ENCODE measurements at regions not wholly inside any gene's neighbourhood (a gene's known extent, or its start where the extent isn't known, plus 50 kb on each side); places are given as distances from the start of the nearest gene placed in this dataset.

DNA sequence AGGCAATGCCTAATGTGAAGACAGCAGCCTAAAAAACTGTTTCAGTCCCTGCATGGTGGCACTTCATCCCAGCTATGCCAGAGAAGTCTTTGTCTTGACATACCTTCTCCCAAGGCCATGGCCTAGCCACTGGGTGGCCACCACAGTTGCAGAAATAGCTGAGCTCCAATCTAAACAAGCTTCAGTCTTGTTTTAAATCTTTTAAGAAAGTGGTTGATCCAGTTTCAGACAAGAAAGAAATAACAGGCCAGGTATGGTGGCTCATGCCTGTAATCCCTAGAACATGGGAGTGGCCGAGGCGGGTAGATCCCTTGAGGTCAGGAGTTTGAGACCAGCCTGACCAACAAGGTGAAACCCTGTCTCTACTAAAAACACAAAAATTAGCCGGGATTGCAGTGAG, 600.0 kb upstream of the PLXNA2 start:
- no peaks in the 10 kb centered on the region for H3K36me3 Mint-ChIP-seq
- H3K4me3 Mint-ChIP-seq: no peak overlapping the region
- no peaks in the 10 kb centered on the region for H3K4me1 Mint-ChIP-seq
- DNase-seq (ENCODE audit: low spot score in 2 of 2): no peak
- no peak for ATAC-seq
- no peak overlapping the region for H3K27ac Mint-ChIP-seq
- H3K9me3 Mint-ChIP-seq: peaks cover 3% of the 10 kb centered on the region

DNA sequence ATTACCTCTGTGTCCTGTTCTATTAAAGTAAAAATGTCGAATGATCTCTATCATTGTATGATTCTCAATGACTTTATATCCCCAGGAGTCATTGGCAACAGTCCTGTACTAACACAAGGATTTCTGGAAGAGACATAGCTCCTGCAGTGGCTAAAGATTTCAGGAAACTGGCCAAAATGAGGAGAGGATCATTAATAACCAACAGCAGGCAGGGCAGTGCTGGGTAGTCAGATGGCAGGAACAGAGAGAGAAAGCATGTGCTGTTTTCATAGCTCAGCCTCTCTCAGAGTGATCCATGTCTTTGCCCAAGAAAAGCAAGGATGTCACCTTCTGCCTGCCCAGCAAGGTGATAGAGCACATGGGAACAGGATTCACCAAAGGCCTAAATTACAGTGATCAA, 604.7 kb upstream of the PLXNA2 start:
- H3K4me1 Mint-ChIP-seq: no peaks in the 10 kb centered on the region
- ATAC-seq (no peak), DNase-seq (ENCODE audit: low spot score in 2 of 2) (no peak)
- no peak overlapping the region for H3K27ac Mint-ChIP-seq
- H3K9me3 Mint-ChIP-seq: peaks cover 3% of the 10 kb centered on the region
- no peak overlapping the region for H3K4me3 Mint-ChIP-seq
- H3K36me3 Mint-ChIP-seq: no peaks in the 10 kb centered on the region

DNA sequence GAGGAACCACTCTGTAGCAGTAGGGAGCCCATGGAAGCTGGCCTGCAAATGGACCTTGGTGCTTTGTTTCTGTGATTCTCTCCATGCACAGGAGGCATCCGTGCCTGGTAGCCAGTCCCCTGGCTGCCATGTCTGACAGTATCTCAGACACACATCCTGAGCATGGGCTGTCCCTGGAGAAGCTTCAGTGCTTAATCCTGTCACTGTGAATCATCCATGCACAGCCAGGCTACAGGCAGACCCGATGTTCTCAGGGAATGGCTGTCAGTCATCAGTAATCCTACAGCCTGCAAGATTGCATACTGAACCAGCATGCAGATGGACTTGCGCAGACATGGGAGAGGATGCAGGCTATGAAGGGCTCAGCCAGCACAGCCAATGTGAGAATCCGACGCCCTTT, 606.3 kb upstream of the PLXNA2 start:
- no peak for DNase-seq (ENCODE audit: low spot score in 2 of 2)
- peak; percentile 25 for ATAC-seq
- H3K4me1 Mint-ChIP-seq: no peaks in the 10 kb centered on the region
- no peak overlapping the region for H3K27ac Mint-ChIP-seq
- no peak overlapping the region for H3K4me3 Mint-ChIP-seq
- no peaks in the 10 kb centered on the region for H3K36me3 Mint-ChIP-seq
- no peaks in the 10 kb centered on the region for H3K9me3 Mint-ChIP-seq

DNA sequence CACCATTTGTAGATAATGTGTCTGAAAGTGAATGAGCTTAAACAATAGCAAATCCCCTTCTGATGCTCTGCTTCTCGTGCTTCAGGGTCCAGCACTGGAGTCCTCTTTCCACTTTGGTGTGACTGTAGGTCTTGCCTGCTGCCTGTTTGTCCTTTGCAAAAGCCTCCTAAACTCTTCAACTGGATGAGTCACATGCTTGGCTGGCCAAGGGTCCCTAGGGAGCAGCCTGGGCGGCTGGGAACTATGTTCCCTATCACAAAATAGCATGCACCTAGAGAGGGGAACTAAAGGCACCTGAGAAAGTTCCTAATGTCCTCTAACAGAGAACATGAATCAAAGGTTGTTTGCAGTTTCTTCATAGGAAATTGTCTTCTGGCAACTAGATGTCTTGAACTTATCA, 607.2 kb upstream of the PLXNA2 start:
- no peaks in the 10 kb centered on the region for H3K4me1 Mint-ChIP-seq
- no peak for ATAC-seq
- H3K36me3 Mint-ChIP-seq: no peaks in the 10 kb centered on the region
- H3K27ac Mint-ChIP-seq: no peak overlapping the region
- H3K4me3 Mint-ChIP-seq: no peak overlapping the region
- DNase-seq (ENCODE audit: low spot score in 2 of 2): no peak
- no peaks in the 10 kb centered on the region for H3K9me3 Mint-ChIP-seq

DNA sequence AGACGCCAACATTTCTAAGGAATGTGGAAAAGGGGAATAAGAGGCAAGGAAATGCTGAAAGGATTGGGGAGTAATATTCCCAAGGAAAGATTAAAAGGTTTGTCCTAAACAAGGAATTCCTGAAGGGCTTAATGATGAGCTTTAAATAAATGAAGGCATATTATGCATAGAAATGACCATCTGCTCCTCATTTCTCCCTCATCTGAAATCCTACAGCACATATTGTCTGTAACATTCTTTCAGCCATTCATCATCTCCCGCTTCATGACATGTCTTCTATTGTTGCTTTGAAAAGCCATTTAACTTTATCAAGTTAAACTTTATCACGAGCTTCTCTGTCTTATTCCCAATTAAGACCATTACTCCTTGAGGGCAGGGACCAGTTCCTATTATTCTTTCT, 608.7 kb upstream of the PLXNA2 start:
- H3K27ac Mint-ChIP-seq: no peak overlapping the region
- H3K4me1 Mint-ChIP-seq: no peaks in the 10 kb centered on the region
- H3K4me3 Mint-ChIP-seq: no peak overlapping the region
- no peak for DNase-seq (ENCODE audit: low spot score in 2 of 2)
- no peak for ATAC-seq
- H3K36me3 Mint-ChIP-seq: no peaks in the 10 kb centered on the region
- no peaks in the 10 kb centered on the region for H3K9me3 Mint-ChIP-seq

DNA sequence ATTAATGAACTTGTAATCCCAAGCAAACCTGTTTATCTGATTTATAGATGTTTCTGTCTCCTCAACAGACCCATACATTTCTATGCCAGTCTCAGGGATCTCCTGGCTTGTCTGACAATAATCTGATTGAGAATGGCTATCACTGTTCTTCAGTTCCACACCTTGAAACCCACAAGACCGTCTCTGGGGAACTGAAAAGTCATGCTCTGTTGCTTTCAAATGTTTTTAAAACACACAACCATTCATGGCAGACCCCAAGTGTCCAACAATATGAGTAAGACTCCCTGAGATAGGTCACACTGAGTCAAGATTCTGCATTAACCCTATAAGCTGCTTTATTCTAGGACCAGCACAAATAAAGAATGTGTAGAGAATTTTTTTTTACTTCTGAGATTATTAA, 611.2 kb upstream of the PLXNA2 start:
- ATAC-seq: no peak
- Mint-ChIP-seq H3K36me3 (no peaks in the 10 kb centered on the region), H3K4me3 (no peak overlapping the region)

DNA sequence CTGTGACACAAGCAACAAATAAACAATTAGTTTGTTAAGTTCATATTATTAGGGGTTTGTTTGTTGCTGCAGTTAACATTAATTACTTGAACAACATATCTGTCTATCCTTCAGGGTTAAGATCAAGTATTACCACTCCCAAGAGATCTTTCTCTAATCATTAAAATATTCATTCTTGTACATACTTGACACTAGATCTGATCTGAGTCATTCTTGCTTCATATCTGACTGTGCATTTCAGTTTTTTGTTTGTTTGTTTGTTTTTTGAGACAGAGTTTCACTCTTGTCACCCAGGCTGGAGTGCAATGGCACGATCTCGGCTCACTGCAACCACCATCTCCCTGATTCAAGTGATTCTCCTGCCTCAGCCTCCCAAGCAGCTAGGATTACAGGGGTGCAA, 613.3 kb upstream of the PLXNA2 start:
- ATAC-seq: no peak
- Mint-ChIP-seq H3K4me1 (no peaks in the 10 kb centered on the region), H3K4me3 (no peak overlapping the region), H3K27ac (no peak overlapping the region), H3K9me3 (no peaks in the 10 kb centered on the region), H3K36me3 (no peaks in the 10 kb centered on the region)
- no peak for DNase-seq (ENCODE audit: low spot score in 2 of 2)

More for the DNA sequence above, 611.2 kb upstream of the PLXNA2 start:
- Mint-ChIP-seq H3K9me3 (no peaks in the 10 kb centered on the region), H3K27ac (no peak overlapping the region), H3K4me1 (no peaks in the 10 kb centered on the region)
- DNase-seq (ENCODE audit: low spot score in 2 of 2): no peak

DNA sequence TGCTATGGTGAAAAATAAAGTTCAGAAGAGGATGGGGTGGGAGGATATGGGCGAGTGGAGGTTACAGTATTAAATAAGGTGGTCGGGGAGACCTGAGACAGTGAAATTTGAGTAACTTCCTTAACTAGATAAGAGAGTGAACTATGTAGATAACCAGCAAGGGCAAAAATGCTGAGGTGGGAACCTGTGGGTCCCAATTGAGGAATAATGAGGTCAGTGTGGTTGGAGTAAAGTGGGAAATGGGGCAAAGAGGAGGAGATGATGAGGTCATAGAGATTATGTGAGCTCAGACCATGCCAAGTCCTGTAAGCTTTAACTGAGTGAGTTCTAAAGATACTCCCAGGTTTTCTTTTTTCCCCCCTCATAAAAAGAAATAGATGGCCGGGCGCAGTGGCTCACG, 614.6 kb upstream of the PLXNA2 start:
- ATAC-seq (no peak), DNase-seq (ENCODE audit: low spot score in 2 of 2) (no peak)
- H3K36me3 Mint-ChIP-seq: no peaks in the 10 kb centered on the region
- no peak overlapping the region for H3K4me3 Mint-ChIP-seq
- no peaks in the 10 kb centered on the region for H3K4me1 Mint-ChIP-seq
- no peak overlapping the region for H3K27ac Mint-ChIP-seq
- H3K9me3 Mint-ChIP-seq: no peaks in the 10 kb centered on the region

DNA sequence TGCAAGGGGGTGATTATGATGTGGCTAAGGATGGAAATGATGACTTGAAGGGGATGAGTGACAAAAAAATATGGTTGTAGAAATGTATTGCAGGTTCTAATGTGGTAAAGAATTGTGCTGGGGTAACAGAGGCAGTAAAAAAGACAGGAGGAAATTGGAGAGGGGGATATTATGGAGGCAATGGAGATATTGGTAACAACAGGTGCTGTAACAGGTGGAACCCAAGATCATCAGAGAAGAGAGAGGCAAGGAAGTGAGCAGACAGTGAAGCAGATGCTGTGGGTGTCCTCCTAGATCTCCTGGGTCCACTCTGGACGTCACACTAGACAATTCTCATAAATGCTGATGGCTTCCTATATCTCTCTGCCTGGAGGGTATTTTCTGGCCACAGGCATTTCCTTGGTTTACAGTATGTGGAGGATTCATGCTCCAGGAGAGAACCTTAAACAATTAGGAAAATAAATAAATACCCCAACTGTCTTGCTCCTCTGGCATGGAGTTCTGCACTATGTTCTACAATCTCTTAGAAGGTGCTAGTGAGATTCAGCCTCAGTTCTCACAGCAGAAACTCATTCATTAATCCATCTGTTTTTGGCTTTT, 620.3 kb upstream of the PLXNA2 start:
- peaks cover 3% of the 10 kb centered on the region for H3K9me3 Mint-ChIP-seq
- DNase-seq (ENCODE audit: low spot score in 2 of 2): no peak
- ATAC-seq: no peak
- no peaks in the 10 kb centered on the region for H3K36me3 Mint-ChIP-seq
- no peak overlapping the region for H3K27ac Mint-ChIP-seq
- H3K4me1 Mint-ChIP-seq: no peaks in the 10 kb centered on the region
- H3K4me3 Mint-ChIP-seq: no peak overlapping the region

DNA sequence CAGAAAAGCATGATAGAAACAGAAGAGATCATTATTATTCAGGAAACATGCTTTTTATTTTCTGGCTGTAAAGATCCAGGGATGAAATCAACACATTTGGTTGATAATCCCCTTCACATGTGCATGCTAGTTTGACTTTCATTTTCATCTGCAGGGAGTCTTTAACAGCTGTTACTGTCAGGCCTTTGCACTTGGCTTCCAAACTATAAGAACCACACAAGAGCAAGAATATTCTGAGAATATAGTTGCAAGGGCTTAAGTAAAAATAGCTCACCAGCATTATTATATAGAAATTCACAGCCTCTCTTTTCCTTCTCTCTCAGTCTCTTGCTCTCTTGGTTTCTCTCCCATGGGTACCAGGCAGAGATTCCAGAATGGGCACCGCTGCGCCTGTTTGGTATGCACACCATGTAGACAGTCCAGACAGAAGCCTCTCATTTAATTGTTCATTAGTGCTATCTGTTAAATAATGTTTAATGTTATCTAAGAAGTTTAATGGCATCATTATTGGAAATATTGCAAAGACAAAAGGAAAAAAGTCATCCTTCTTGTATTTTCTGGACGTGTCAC, 622.3 kb upstream of the PLXNA2 start:
- H3K4me1 Mint-ChIP-seq: no peaks in the 10 kb centered on the region
- no peak for DNase-seq (ENCODE audit: low spot score in 2 of 2)
- H3K36me3 Mint-ChIP-seq: no peaks in the 10 kb centered on the region

DNA sequence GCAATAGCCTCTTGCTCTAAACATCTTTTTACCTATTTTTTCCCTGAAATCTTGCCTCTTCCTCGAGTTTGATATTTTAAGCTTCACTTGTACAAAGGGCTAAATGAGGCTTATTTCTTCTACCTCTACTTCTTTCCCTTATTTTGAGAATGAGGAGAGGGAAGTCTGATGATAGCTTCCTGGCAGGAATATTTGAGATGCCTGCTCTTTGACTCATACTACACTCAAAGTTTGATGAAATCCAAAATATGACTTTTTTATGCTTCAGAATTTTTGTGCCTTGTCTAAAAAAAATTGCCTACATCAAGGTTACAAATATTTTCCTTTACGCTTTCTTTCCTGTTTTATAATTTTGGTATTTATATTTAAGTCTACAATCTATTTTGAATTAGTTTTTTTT, 624.4 kb upstream of the PLXNA2 start:
- H3K27ac Mint-ChIP-seq: no peak overlapping the region
- H3K4me1 Mint-ChIP-seq: no peaks in the 10 kb centered on the region
- DNase-seq (ENCODE audit: low spot score in 2 of 2) (no peak), ATAC-seq (no peak)
- peaks cover 3% of the 10 kb centered on the region for H3K9me3 Mint-ChIP-seq
- H3K4me3 Mint-ChIP-seq: no peak overlapping the region
- no peaks in the 10 kb centered on the region for H3K36me3 Mint-ChIP-seq

More for the DNA sequence above, 622.3 kb upstream of the PLXNA2 start:
- Mint-ChIP-seq H3K4me3 (no peak overlapping the region), H3K9me3 (peaks cover 3% of the 10 kb centered on the region), H3K27ac (no peak overlapping the region)
- no peak for ATAC-seq

DNA sequence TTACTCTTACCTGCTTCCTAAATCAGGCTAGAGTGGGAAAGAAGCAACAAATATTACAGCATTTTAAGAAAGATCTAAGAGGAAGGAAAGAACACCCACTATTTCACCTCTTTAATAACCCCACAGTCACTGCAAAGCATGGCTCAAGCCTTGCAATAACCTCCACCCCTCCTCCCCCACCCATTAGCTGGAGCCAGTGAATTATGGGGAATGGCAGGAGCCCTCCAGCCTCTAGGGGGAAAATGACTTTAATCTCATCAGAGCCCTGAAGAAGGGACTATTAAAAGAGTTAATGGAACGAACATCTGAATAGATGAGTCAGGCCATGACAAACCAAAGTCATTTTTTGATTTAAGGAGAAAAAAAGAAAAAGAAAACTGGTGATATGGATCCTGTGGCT, 630.7 kb upstream of the PLXNA2 start:
- Mint-ChIP-seq H3K4me3 (no peak overlapping the region), H3K27ac (no peak overlapping the region), H3K36me3 (no peaks in the 10 kb centered on the region), H3K4me1 (no peaks in the 10 kb centered on the region), H3K9me3 (peaks cover 5% of the 10 kb centered on the region)
- DNase-seq (ENCODE audit: low spot score in 2 of 2) (no peak), ATAC-seq (no peak)

DNA sequence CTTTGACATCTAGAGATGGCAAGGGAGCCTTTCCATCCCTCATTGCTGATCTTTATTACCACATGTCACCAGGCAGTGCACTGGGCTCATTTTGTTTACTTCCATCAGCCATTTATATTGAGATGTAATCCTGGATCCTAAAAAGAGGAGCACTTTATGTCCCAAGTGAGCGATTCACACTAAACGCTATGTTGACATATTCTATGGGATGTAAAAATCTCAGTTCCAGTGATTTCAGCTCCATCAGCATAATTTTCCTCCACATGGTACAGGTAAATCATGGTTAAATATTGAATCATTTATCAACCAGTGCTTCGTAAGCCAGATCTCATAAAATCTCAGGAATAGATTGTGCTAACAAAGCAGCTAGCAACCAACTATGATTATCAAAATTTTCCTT, 634.8 kb upstream of the PLXNA2 start:
- Mint-ChIP-seq H3K4me1 (no peaks in the 10 kb centered on the region), H3K9me3 (peaks cover 5% of the 10 kb centered on the region), H3K36me3 (no peaks in the 10 kb centered on the region), H3K4me3 (no peak overlapping the region), H3K27ac (no peak overlapping the region)
- ATAC-seq (no peak), DNase-seq (ENCODE audit: low spot score in 2 of 2) (no peak)

DNA sequence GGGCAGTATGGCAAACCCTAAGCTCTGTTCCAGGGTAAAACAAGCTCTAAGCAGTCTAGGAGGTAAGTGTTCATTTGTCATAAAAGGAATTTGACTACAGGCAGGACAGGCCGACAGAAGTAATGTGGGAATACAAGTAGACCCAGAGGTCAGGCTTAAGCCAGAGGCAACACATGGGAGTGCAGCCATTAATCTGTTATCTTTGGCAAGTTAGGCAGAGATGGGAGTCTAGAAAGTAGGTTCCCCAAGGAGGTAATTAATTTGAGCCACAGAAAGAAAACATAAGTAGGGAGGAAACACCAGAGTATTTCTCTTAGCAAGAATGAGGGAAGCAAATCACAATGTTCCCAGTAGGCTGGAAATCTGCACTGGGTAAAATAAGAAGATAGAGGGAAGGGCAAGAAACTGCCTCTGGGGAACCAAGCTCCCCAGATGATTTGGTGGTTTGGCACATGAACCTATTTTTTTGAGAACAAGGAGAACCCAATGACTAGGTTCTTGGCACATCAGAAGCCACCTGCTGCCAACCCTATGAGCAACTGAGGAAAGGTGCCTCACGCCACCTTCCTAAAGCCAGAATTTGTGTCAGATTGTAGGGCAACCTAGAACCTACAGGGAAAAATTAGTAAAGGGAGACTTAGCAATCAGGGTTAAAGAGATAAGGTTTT, 636.4 kb upstream of the PLXNA2 start:
- no peaks in the 10 kb centered on the region for H3K36me3 Mint-ChIP-seq
- no peak overlapping the region for H3K27ac Mint-ChIP-seq
- no peaks in the 10 kb centered on the region for H3K4me1 Mint-ChIP-seq
- H3K9me3 Mint-ChIP-seq: peaks cover 3% of the 10 kb centered on the region
- DNase-seq (ENCODE audit: low spot score in 2 of 2) (no peak), ATAC-seq (no peak)
- H3K4me3 Mint-ChIP-seq: no peak overlapping the region

DNA sequence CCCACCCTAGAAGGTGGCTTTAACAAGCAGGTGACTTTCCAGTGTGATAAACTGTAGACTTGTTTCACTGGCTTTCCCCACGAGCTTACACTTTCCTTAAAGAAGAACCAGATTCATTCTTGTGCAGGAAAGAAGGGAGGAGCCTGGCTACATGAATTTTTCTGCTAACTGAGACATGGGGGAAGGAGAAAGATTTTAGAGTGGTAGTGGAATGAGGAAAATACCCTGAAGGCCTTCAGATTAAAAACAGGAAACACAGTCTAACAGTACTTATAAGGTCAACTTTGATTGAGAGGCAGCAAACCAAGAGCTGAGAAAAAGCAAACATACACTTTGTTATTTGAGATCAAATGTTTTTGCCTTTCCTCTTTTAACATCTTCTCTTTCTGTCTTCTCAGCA, 640.9 kb upstream of the PLXNA2 start:
- no peaks in the 10 kb centered on the region for H3K4me1 Mint-ChIP-seq
- H3K27ac Mint-ChIP-seq: no peak overlapping the region
- no peaks in the 10 kb centered on the region for H3K36me3 Mint-ChIP-seq
- H3K9me3 Mint-ChIP-seq: peaks cover 7% of the 10 kb centered on the region
- DNase-seq (ENCODE audit: low spot score in 2 of 2) (no peak), ATAC-seq (no peak)
- no peak overlapping the region for H3K4me3 Mint-ChIP-seq

DNA sequence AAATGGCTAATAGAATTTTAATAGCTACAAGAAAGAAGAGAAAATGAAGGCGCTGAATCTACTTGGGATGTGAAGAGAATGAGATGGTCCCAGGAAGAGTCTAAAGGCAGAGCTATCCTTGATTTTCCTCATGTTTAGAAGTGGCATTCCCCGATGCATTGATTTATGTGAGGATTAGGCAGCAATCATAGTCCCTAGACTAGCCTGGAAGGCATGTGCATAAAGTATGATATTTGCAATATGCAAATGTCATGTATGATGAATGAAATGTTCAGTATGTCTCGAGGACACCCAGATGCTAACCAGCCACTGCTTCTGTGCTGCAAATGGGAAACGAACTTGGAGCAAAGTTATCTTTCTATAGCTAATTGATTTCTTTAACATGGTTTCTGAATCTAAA, 641.5 kb upstream of the PLXNA2 start:
- no peak overlapping the region for H3K27ac Mint-ChIP-seq
- no peak overlapping the region for H3K4me3 Mint-ChIP-seq
- H3K4me1 Mint-ChIP-seq: no peaks in the 10 kb centered on the region
- H3K36me3 Mint-ChIP-seq: no peaks in the 10 kb centered on the region
- no peak for ATAC-seq
- H3K9me3 Mint-ChIP-seq: peaks cover 7% of the 10 kb centered on the region
- DNase-seq (ENCODE audit: low spot score in 2 of 2): no peak
